ENCODE measurements at regions not wholly inside any gene's neighbourhood (a gene's known extent, or its start where the extent isn't known, plus 50 kb on each side); places are given as distances from the start of the nearest gene placed in this dataset.
"Not testable (repeated sequence)": the region's sequence is repeated elsewhere in the genome, so short reads cannot be mapped to it uniquely, and the experiment has no call there.

- H2AFZ ChIP-seq (ENCODE audit: low read length): no peak overlapping the region
- H4K20me1 ChIP-seq (ENCODE audit: control insufficient read depth, extremely low read depth, insufficient read depth, low read length): no peaks in the 10 kb centered on the region
- H3K9me3 ChIP-seq (ENCODE audit: control insufficient read depth, insufficient read depth, low read depth, low read length): no peaks in the 10 kb centered on the region
- H3K9ac ChIP-seq (ENCODE audit: insufficient read depth, low read length): no peak overlapping the region
- no peaks in the 10 kb centered on the region for H3K4me1 ChIP-seq (ENCODE audit: control insufficient read depth, extremely low read depth, insufficient read depth, low read length)
- H3K4me2 ChIP-seq (ENCODE audit: extremely low read depth, insufficient read depth, low read length): no peak overlapping the region
- no peaks in the 10 kb centered on the region for H3K27me3 ChIP-seq (ENCODE audit: control insufficient read depth, insufficient read depth, low read length)
- no peaks in the 10 kb centered on the region for H3K79me2 ChIP-seq (ENCODE audit: control insufficient read depth, insufficient read depth, low read length)
- DNase-seq (ENCODE audit: low read depth in 2 of 2): peak in 1 of 2 donors; percentile 48
- no peaks in the 10 kb centered on the region for H3K36me3 ChIP-seq (ENCODE audit: control insufficient read depth, insufficient read depth, low read length)
- H3K4me3 ChIP-seq (replicated peaks in 1 of 4; ENCODE audit: control extremely low read depth in 1 of 4, insufficient read depth in 1 of 4, low read depth in 3 of 4, low read length in 4 of 4): no peak overlapping the region
- TF ChIP-seq CTCF (conservative IDR thresholded peaks at IDR 0.05 in 1 of 2, IDR thresholded peaks at IDR 0.05 in 1 of 2; ENCODE audit: low read depth in 1 of 2, low read length in 2 of 2) (no peak), EZH2 (IDR thresholded peaks at IDR 0.05; ENCODE audit: low read length, missing control alignments) (no peak)
- no peak overlapping the region for H3K27ac ChIP-seq (ENCODE audit: insufficient read depth, low read length)
These were observed 159.6 kb downstream of the CTTN start for GRCh38 chr11:70557742-70558485.

- Histone ChIP-seq H3K4me2 (ENCODE audit: extremely low read depth, insufficient read depth, low read length) (no peak overlapping the region), H3K9ac (ENCODE audit: insufficient read depth, low read length) (no peak overlapping the region), H2AFZ (ENCODE audit: low read length) (no peak overlapping the region), H3K9me3 (ENCODE audit: control insufficient read depth, insufficient read depth, low read depth, low read length) (no peaks in the 10 kb centered on the region), H3K79me2 (ENCODE audit: control insufficient read depth, insufficient read depth, low read length) (no peaks in the 10 kb centered on the region), H3K27me3 (ENCODE audit: control insufficient read depth, insufficient read depth, low read length) (no peaks in the 10 kb centered on the region), H4K20me1 (ENCODE audit: control insufficient read depth, extremely low read depth, insufficient read depth, low read length) (no peaks in the 10 kb centered on the region), H3K4me3 (replicated peaks in 1 of 4; ENCODE audit: control extremely low read depth in 1 of 4, insufficient read depth in 1 of 4, low read depth in 3 of 4, low read length in 4 of 4) (no peak overlapping the region), H3K4me1 (ENCODE audit: control insufficient read depth, extremely low read depth, insufficient read depth, low read length) (no peaks in the 10 kb centered on the region), H3K27ac (ENCODE audit: insufficient read depth, low read length) (no peak overlapping the region), H3K36me3 (ENCODE audit: control insufficient read depth, insufficient read depth, low read length) (no peaks in the 10 kb centered on the region)
- no peak for DNase-seq (ENCODE audit: low read depth in 2 of 2)
- no peak for TF ChIP-seq CTCF (conservative IDR thresholded peaks at IDR 0.05 in 1 of 2, IDR thresholded peaks at IDR 0.05 in 1 of 2; ENCODE audit: low read depth in 1 of 2, low read length in 2 of 2)
- TF ChIP-seq EZH2 (IDR thresholded peaks at IDR 0.05; ENCODE audit: low read length, missing control alignments): no peak
These were observed 160.4 kb downstream of the CTTN start for GRCh38 chr11:70558681-70559080.

- H2AFZ ChIP-seq (ENCODE audit: low read length): no peak overlapping the region
- H3K4me2 ChIP-seq (ENCODE audit: extremely low read depth, insufficient read depth, low read length): no peak overlapping the region
- H3K27ac ChIP-seq (ENCODE audit: insufficient read depth, low read length): no peak overlapping the region
- H3K36me3 ChIP-seq (ENCODE audit: control insufficient read depth, insufficient read depth, low read length): no peaks in the 10 kb centered on the region
- no peaks in the 10 kb centered on the region for H3K79me2 ChIP-seq (ENCODE audit: control insufficient read depth, insufficient read depth, low read length)
- H3K27me3 ChIP-seq (ENCODE audit: control insufficient read depth, insufficient read depth, low read length): no peaks in the 10 kb centered on the region
- no peaks in the 10 kb centered on the region for H3K9me3 ChIP-seq (ENCODE audit: control insufficient read depth, insufficient read depth, low read depth, low read length)
- H4K20me1 ChIP-seq (ENCODE audit: control insufficient read depth, extremely low read depth, insufficient read depth, low read length): no peaks in the 10 kb centered on the region
- H3K9ac ChIP-seq (ENCODE audit: insufficient read depth, low read length): no peak overlapping the region
- TF ChIP-seq EZH2 (IDR thresholded peaks at IDR 0.05; ENCODE audit: low read length, missing control alignments) (no peak), CTCF (conservative IDR thresholded peaks at IDR 0.05 in 1 of 2, IDR thresholded peaks at IDR 0.05 in 1 of 2; ENCODE audit: low read depth in 1 of 2, low read length in 2 of 2) (no peak)
- H3K4me3 ChIP-seq (replicated peaks in 1 of 4; ENCODE audit: control extremely low read depth in 1 of 4, insufficient read depth in 1 of 4, low read depth in 3 of 4, low read length in 4 of 4): no peak overlapping the region
- no peaks in the 10 kb centered on the region for H3K4me1 ChIP-seq (ENCODE audit: control insufficient read depth, extremely low read depth, insufficient read depth, low read length)
- no peak for DNase-seq (ENCODE audit: low read depth in 2 of 2)
These were observed 161.2 kb downstream of the CTTN start for GRCh38 chr11:70559516-70559915.

GRCh38 chr11:70560621-70561020 is 162.3 kb downstream of the CTTN start:
- not testable (repeated sequence) for H3K4me1 ChIP-seq (ENCODE audit: control insufficient read depth, extremely low read depth, insufficient read depth, low read length); H3K27me3 ChIP-seq (ENCODE audit: control insufficient read depth, insufficient read depth, low read length); H3K36me3 ChIP-seq (ENCODE audit: control insufficient read depth, insufficient read depth, low read length); H3K79me2 ChIP-seq (ENCODE audit: control insufficient read depth, insufficient read depth, low read length); H3K9ac ChIP-seq (ENCODE audit: insufficient read depth, low read length); H2AFZ ChIP-seq (ENCODE audit: low read length); H3K9me3 ChIP-seq (ENCODE audit: control insufficient read depth, insufficient read depth, low read depth, low read length); H3K4me2 ChIP-seq (ENCODE audit: extremely low read depth, insufficient read depth, low read length); DNase-seq (ENCODE audit: low read depth in 2 of 2); H4K20me1 ChIP-seq (ENCODE audit: control insufficient read depth, extremely low read depth, insufficient read depth, low read length); H3K4me3 ChIP-seq (replicated peaks in 1 of 4; ENCODE audit: control extremely low read depth in 1 of 4, insufficient read depth in 1 of 4, low read depth in 3 of 4, low read length in 4 of 4); H3K27ac ChIP-seq (ENCODE audit: insufficient read depth, low read length)
